ENCODE measurements at regions not wholly inside any gene's neighbourhood (a gene's known extent, or its start where the extent isn't known, plus 50 kb on each side); places are given as distances from the start of the nearest gene placed in this dataset.
"Not testable (repeated sequence)": the region's sequence is repeated elsewhere in the genome, so short reads cannot be mapped to it uniquely, and the experiment has no call there.

GRCh38 chr9:7560669-7561305, 238.8 kb downstream of the DMAC1 start:
- TF ChIP-seq CTCF (IDR thresholded peaks at IDR 0.05; ENCODE audit: low read depth, low read length, missing control alignments): no peak

GRCh38 chr9:7554699-7555098, 244.9 kb downstream of the DMAC1 start:
- no peak overlapping the region for H3K4me3 ChIP-seq (replicated peaks; ENCODE audit: low read depth, low read length)
- DNase-seq (ENCODE audit: extremely low read depth, low read depth): no peak
- no peak for TF ChIP-seq CTCF (IDR thresholded peaks at IDR 0.05; ENCODE audit: low read depth, low read length, missing control alignments)

More at GRCh38 chr9:7560669-7561305, 238.8 kb downstream of the DMAC1 start:
- H3K4me3 ChIP-seq (replicated peaks; ENCODE audit: low read depth, low read length): no peak overlapping the region
- DNase-seq (ENCODE audit: extremely low read depth, low read depth): no peak

- not testable (repeated sequence) for H3K4me3 ChIP-seq (replicated peaks; ENCODE audit: low read depth, low read length); DNase-seq (ENCODE audit: extremely low read depth, low read depth)
Observed at GRCh38 chr9:7552706-7553105, 246.9 kb downstream of the DMAC1 start.

GRCh38 chr9:7549249-7549648, 250.3 kb downstream of the DMAC1 start:
- no peak for TF ChIP-seq CTCF (IDR thresholded peaks at IDR 0.05; ENCODE audit: low read depth, low read length, missing control alignments)
- no peak overlapping the region for H3K4me3 ChIP-seq (replicated peaks; ENCODE audit: low read depth, low read length)
- DNase-seq (ENCODE audit: extremely low read depth, low read depth): no peak

- no peak for DNase-seq (ENCODE audit: extremely low read depth, low read depth)
- no peak for TF ChIP-seq CTCF (IDR thresholded peaks at IDR 0.05; ENCODE audit: low read depth, low read length, missing control alignments)
- no peak overlapping the region for H3K4me3 ChIP-seq (replicated peaks; ENCODE audit: low read depth, low read length)
Observed at GRCh38 chr9:7546261-7546660, 253.3 kb downstream of the DMAC1 start.

GRCh38 chr9:7545371-7546165, 254.0 kb downstream of the DMAC1 start:
- no peak overlapping the region for H3K4me3 ChIP-seq (replicated peaks; ENCODE audit: low read depth, low read length)
- no peak for TF ChIP-seq CTCF (IDR thresholded peaks at IDR 0.05; ENCODE audit: low read depth, low read length, missing control alignments)
- no peak for DNase-seq (ENCODE audit: extremely low read depth, low read depth)

- no peak for TF ChIP-seq CTCF (IDR thresholded peaks at IDR 0.05; ENCODE audit: low read depth, low read length, missing control alignments)
- H3K4me3 ChIP-seq (replicated peaks; ENCODE audit: low read depth, low read length): no peak overlapping the region
- no peak for DNase-seq (ENCODE audit: extremely low read depth, low read depth)
Observed at GRCh38 chr9:7542693-7543092, 256.9 kb downstream of the DMAC1 start.

All from HFF-Myc (cell line).